ENCODE measurements at regions not wholly inside any gene's neighbourhood (a gene's known extent, or its start where the extent isn't known, plus 50 kb on each side); places are given as distances from the start of the nearest gene placed in this dataset.

DNA sequence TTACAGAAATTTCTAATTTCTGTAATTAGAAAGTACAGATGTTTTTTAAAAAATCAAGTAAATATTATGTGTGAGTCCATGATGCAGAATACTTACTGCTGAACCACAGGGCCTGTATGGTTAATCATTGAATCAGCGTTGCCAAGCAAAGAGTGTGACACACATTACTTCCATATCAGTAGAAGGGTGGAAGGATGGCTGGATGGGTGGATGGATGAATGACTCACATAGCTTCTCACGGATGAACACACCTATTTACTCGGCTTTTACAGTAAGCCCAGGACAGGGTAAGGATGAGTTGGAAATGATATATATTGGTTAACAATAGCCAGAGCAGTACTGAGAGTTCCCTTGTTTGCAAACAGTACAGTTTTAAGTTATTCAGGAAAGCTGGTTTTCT is 495.9 kb upstream of the RBFOX1 start:
- Histone ChIP-seq H3K27me3 (ENCODE audit: control insufficient read depth, low read length) (no peaks in the 10 kb centered on the region), H3K4me1 (ENCODE audit: control insufficient read depth, low read length) (no peaks in the 10 kb centered on the region), H3K9me3 (ENCODE audit: control insufficient read depth, insufficient read depth, low read length) (no peaks in the 10 kb centered on the region; the same call in 1 of the 2 replicates), H3K4me2 (ENCODE audit: low read length) (no peak overlapping the region), H3F3A (ENCODE audit: control insufficient read depth, insufficient read depth) (no peaks in the 10 kb centered on the region), H3K79me2 (ENCODE audit: control insufficient read depth, low read length) (no peaks in the 10 kb centered on the region), H3K4me3 (ENCODE audit: low read length) (no peak overlapping the region), H3K36me3 (ENCODE audit: control insufficient read depth, low read length) (no peaks in the 10 kb centered on the region), H3K27ac (ENCODE audit: low read depth, low read length) (no peak overlapping the region), H3K9me2 (replicated peaks; ENCODE audit: control insufficient read depth, low read length) (no peaks in the 10 kb centered on the region), H4K20me1 (ENCODE audit: control insufficient read depth, insufficient read depth, low read depth, low read length) (no peaks in the 10 kb centered on the region)
- no peak for TF ChIP-seq EZH2phosphoT487 (IDR thresholded peaks at IDR 0.05; ENCODE audit: borderline replicate concordance, low read length)
- TF ChIP-seq, protein P1, sequence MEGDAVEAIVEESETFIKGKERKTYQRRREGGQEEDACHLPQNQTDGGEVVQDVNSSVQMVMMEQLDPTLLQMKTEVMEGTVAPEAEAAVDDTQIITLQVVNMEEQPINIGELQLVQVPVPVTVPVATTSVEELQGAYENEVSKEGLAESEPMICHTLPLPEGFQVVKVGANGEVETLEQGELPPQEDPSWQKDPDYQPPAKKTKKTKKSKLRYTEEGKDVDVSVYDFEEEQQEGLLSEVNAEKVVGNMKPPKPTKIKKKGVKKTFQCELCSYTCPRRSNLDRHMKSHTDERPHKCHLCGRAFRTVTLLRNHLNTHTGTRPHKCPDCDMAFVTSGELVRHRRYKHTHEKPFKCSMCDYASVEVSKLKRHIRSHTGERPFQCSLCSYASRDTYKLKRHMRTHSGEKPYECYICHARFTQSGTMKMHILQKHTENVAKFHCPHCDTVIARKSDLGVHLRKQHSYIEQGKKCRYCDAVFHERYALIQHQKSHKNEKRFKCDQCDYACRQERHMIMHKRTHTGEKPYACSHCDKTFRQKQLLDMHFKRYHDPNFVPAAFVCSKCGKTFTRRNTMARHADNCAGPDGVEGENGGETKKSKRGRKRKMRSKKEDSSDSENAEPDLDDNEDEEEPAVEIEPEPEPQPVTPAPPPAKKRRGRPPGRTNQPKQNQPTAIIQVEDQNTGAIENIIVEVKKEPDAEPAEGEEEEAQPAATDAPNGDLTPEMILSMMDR (IDR thresholded peaks at IDR 0.05; ENCODE audit: low read depth, low read length, poor library complexity, severe bottlenecking): no peak

- TF ChIP-seq, protein P1 (IDR thresholded peaks at IDR 0.05; ENCODE audit: low read depth, low read length, poor library complexity, severe bottlenecking): no peak
- TF ChIP-seq EZH2phosphoT487 (IDR thresholded peaks at IDR 0.05; ENCODE audit: borderline replicate concordance, low read length): no peak
- no peak overlapping the region for H3K4me2 ChIP-seq (ENCODE audit: low read length)
- no peaks in the 10 kb centered on the region for H3F3A ChIP-seq (ENCODE audit: control insufficient read depth, insufficient read depth)
Observed at GRCh38 chr16:6835941-6836340, 496.7 kb upstream of the RBFOX1 start.

DNA sequence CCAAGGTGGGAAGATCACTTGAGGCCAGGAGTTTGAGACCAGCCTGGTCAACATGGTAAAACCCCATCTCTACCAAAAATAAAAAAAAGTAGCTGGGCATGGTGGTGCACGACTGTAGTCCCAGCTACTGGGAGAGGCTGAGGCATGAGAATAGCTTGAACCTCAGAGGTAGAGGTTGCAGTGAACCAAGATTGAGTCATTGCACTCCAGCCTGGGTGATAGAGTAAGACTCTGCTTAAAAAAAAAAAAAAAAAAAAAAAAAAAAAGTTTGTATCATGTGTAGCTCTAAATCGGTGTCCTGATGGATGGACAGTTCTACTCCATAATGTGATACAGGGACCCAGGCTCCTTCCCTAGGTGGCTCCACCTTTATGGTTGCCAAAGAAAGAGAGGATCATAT is 497.1 kb upstream of the RBFOX1 start:
- Histone ChIP-seq H3K27ac (ENCODE audit: low read depth, low read length) (no peak overlapping the region), H3F3A (ENCODE audit: control insufficient read depth, insufficient read depth) (no peaks in the 10 kb centered on the region), H3K4me3 (ENCODE audit: low read length) (no peak overlapping the region), H3K27me3 (ENCODE audit: control insufficient read depth, low read length) (no peaks in the 10 kb centered on the region), H3K9me2 (replicated peaks; ENCODE audit: control insufficient read depth, low read length) (no peaks in the 10 kb centered on the region), H3K4me2 (ENCODE audit: low read length) (no peak overlapping the region), H4K20me1 (ENCODE audit: control insufficient read depth, insufficient read depth, low read depth, low read length) (no peaks in the 10 kb centered on the region), H3K79me2 (ENCODE audit: control insufficient read depth, low read length) (no peaks in the 10 kb centered on the region), H3K9me3 (ENCODE audit: control insufficient read depth, insufficient read depth, low read length) (no peaks in the 10 kb centered on the region; the same call in 1 of the 2 replicates), H3K36me3 (ENCODE audit: control insufficient read depth, low read length) (no peaks in the 10 kb centered on the region), H3K4me1 (ENCODE audit: control insufficient read depth, low read length) (no peaks in the 10 kb centered on the region)
- TF ChIP-seq EZH2phosphoT487 (IDR thresholded peaks at IDR 0.05; ENCODE audit: borderline replicate concordance, low read length): no peak
- TF ChIP-seq, protein P1 (IDR thresholded peaks at IDR 0.05; ENCODE audit: low read depth, low read length, poor library complexity, severe bottlenecking): no peak

More at GRCh38 chr16:6835941-6836340, 496.7 kb upstream of the RBFOX1 start:
- Histone ChIP-seq H3K27ac (ENCODE audit: low read depth, low read length) (no peak overlapping the region), H3K27me3 (ENCODE audit: control insufficient read depth, low read length) (no peaks in the 10 kb centered on the region), H3K36me3 (ENCODE audit: control insufficient read depth, low read length) (no peaks in the 10 kb centered on the region), H3K4me3 (ENCODE audit: low read length) (no peak overlapping the region), H3K4me1 (ENCODE audit: control insufficient read depth, low read length) (no peaks in the 10 kb centered on the region), H3K79me2 (ENCODE audit: control insufficient read depth, low read length) (no peaks in the 10 kb centered on the region), H3K9me3 (ENCODE audit: control insufficient read depth, insufficient read depth, low read length) (no peaks in the 10 kb centered on the region; the same call in 1 of the 2 replicates), H4K20me1 (ENCODE audit: control insufficient read depth, insufficient read depth, low read depth, low read length) (no peaks in the 10 kb centered on the region), H3K9me2 (replicated peaks; ENCODE audit: control insufficient read depth, low read length) (no peaks in the 10 kb centered on the region)
